ENCODE measurements at regions not wholly inside any gene's neighbourhood (a gene's known extent, or its start where the extent isn't known, plus 50 kb on each side); places are given as distances from the start of the nearest gene placed in this dataset.

GRCh38 chr18:71643822-71644221 is 900.3 kb downstream of the CBLN2 start:
- TF ChIP-seq CTCF (IDR thresholded peaks at IDR 0.05), result no peak
- TF ChIP-seq POLR2A (IDR thresholded peaks at IDR 0.05), result no peak

Data from right lobe of liver (tissue), 4 donors.